HG03432 (cell line): ENCODE measurements at regions not wholly inside any gene's neighbourhood (a gene's known extent, or its start where the extent isn't known, plus 50 kb on each side); places are given as distances from the start of the nearest gene placed in this dataset.
"Not testable (repeated sequence)": the region's sequence is repeated elsewhere in the genome, so short reads cannot be mapped to it uniquely, and the experiment has no call there.

Experiments
- ATAC-seq: cut with Tn5 transposase; IDR thresholded peaks from one replicate; pipeline ENCODE4 v1.9.1; 2021; ENCODE audit warnings: mild to moderate bottlenecking, moderate library complexity; ENCODE audit not compliant: unreplicated experiment

- no peak for ATAC-seq
Measured at GRCh38 chr17:70968302-70968701, 799.0 kb downstream of the KCNJ2 start.

DNA sequence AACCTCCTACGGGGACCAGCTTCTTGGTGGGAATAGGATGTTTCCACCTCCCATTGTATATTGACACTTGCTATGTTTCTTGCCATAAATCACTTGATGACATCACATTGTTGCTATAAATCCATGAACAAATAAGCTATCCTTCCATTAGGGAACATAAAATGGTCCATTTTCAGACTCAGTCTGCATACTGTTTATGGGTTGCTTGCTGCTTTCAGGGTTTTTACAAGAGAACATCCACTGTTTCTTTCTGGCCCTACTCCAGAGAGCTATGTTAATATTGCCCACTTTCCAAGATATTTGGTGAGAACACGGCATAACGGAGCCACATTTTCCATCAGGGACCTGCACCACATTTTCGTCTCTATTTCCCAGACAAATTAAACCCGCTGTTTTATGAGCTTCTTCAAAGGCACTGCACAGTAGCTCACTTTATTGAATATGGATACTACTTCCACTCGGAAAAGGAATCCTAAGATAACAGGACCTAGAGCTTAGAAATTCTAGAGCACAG is 800.2 kb downstream of the KCNJ2 start:
- ATAC-seq = no peak

DNA sequence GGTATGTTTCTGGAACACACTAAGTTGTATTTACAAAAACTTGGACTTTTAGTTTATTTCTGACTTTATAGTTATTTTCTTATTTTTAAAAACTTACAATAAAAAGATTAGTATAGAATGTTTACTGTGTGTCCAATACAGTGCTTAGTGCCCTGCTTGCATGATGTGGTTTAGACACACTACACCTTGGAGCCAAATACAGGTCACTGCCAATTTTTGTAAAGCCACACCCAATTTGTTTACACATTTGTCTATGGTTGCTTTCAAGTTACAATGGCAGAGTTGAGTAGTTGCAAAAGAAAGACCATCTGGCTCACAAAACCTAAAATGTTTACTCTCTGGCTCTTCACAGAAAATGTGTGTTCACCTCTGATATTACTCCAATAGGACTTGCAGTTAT is 807.1 kb downstream of the KCNJ2 start:
- ATAC-seq = no peak

DNA sequence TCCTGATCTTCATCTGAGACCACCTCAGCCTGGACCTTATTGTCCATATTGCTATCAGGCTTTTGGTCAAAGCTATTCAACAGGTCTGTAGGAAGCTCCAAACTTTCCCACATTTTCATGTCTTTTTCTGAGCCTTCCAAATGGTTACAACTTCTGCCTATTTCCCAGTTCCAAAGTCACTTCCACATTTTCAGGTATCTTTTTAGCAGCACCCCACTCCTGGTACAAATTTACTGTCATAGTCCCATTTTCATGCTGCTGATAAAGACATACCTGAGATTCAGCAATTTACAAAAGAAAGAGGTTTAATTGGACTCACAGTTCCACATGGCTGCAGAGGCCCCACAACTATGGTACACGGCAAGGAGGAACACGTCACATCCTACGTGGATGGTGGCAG is 815.5 kb downstream of the KCNJ2 start:
- no peak for ATAC-seq

- peak; percentile 90 for ATAC-seq
Measured at GRCh38 chr17:70987867-70988340, 818.6 kb downstream of the KCNJ2 start.

DNA sequence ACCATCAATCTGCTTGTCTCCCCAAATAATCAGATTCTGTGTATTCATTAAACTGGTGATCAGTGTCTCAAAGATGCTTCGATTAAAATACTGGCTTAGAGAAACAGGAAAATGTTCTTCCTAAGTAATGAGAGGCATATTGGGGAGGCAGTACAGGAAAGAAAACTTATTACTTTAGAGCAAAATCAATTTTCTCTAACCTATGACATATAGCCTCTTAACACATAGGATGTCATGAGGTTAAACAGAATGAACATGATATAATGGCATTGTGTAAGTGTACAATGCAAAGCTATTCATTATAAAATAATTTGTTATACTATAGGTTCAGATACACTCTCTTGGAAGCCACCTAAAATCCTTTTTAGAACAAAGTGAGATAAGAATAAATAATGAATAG is 819.3 kb downstream of the KCNJ2 start:
- ATAC-seq = no peak

DNA sequence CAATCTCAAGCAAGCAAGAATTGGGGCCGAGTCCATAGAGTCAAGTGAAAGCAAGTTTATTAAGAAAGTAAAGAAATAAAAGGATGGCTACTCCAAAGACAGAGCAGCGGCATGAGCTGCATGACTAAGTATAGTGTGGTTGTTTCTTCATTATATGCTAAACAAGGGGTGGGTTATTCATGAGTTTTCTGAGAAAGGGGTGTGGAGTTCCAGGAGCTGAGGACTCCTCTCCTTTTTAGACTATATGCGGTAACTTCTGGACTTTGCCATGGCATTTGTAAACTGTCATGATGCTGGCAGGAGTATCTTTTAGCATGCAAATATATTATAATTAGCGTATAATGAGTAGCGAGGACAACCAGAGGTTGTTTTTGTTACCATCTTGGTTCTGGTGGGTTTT is 819.9 kb downstream of the KCNJ2 start:
- ATAC-seq = no peak

GRCh38 chr17:70994194-70994593 is 824.9 kb downstream of the KCNJ2 start:
- ATAC-seq = no peak

- no peak for ATAC-seq
Measured at GRCh38 chr17:70995997-70996396, 826.7 kb downstream of the KCNJ2 start.

DNA sequence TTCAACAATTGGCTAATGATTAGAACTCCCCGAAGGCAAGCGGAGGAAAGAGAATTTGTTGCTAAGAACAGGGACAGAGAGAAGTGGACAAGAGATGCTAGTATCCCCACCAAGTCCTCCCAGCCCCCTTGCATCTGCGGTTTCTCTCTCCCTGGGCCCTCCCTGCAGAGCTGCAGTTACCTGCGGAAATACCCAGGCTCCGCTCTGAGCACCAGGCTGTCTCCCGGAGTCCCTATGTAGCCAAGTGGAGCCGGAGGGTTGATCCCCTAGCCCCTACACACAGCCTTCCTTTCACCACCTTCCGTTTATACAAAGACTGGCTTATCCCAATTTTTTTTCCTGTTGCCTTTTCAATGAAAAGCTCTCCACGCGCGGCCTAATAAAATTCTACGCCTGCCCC is 834.4 kb downstream of the KCNJ2 start:
- no peak for ATAC-seq

GRCh38 chr17:71004413-71004812 is 835.1 kb downstream of the KCNJ2 start:
- no peak for ATAC-seq

GRCh38 chr17:71011391-71011790 is 842.1 kb downstream of the KCNJ2 start:
- ATAC-seq = no peak

- no peak for ATAC-seq
Measured at GRCh38 chr17:71019699-71020098, 850.4 kb downstream of the KCNJ2 start.

- ATAC-seq = no peak
Measured at GRCh38 chr17:71022758-71023157, 853.4 kb downstream of the KCNJ2 start.

- peak; percentile 58 for ATAC-seq
Measured at GRCh38 chr17:71023249-71024030, 854.1 kb downstream of the KCNJ2 start.

- no peak for ATAC-seq
Measured at GRCh38 chr17:71024172-71024571, 854.8 kb downstream of the KCNJ2 start.

- no peak for ATAC-seq
Measured at GRCh38 chr17:71024969-71025368, 855.6 kb downstream of the KCNJ2 start.

GRCh38 chr17:71029246-71029645 is 859.9 kb downstream of the KCNJ2 start:
- ATAC-seq = no peak

- ATAC-seq = not testable (repeated sequence)
Measured at GRCh38 chr17:71031286-71031685, 862.0 kb downstream of the KCNJ2 start.

DNA sequence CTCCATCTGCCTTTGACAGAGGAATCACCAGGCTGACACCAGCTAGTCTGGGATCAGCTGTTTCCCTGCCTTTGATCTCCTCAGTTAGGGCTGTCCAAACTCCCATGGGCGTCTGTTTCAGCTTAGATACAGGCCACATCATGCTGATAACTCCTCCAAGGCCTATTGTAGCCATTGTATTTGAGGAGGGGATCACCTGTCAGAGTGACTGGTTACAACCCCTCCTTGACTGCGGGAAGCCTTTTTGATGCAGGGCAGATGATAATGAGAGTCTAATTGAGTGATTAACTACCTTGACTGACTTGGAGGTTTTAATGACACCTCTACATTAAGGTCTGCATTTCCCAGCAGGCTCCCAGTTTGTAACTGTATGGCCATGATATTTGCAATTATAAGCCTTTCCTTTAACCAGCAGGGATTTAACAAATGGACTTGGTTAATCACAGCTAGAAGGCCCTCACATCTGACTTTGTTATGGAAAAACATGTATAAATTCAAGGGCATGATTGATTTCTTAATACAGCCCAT is 863.5 kb downstream of the KCNJ2 start:
- no peak for ATAC-seq

- ATAC-seq = no peak
Measured at GRCh38 chr17:71033336-71033735, 864.0 kb downstream of the KCNJ2 start.

DNA sequence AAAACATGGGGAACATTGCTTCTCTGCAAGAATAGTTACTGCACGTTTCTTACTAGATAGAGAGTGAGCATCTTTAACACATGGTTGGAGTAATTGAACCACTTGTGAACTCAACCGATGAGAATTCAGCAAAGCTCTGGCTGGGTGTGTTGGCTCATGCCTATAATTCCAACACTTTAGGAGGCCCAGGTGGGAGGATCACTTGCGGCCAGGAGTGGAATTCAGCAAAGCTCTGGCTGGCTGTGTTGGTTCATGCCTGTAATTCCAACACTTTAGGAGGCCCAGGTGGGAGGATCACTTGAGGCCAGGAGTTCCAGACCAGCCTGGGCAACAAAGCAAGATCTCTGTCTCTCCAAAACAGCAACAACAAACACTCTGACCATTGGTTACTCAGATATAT is 865.9 kb downstream of the KCNJ2 start:
- ATAC-seq = no peak
